Middle frontal gyrus (tissue), 1 donor: ENCODE measurements at regions not wholly inside any gene's neighbourhood (a gene's known extent, or its start where the extent isn't known, plus 50 kb on each side); places are given as distances from the start of the nearest gene placed in this dataset.

Experiments
- DNase-seq: peaks from one replicate; pipeline ENCODE4 v3.0.0-alpha.2; 2015; ENCODE audit warnings: low spot score; ENCODE audit errors: extremely low spot score

- DNase-seq, result no peak
Measured at GRCh38 chrY:19167319-19168201, 394.0 kb upstream of the HSFY2 start.

- DNase-seq, result no peak
Measured at GRCh38 chrY:19148783-19149182, 375.2 kb upstream of the HSFY2 start.

- DNase-seq, result no peak
Measured at GRCh38 chrY:19146296-19146695, 372.8 kb upstream of the HSFY2 start.

- DNase-seq, result no peak
Measured at GRCh38 chrY:19142093-19142492, 368.6 kb upstream of the HSFY2 start.

GRCh38 chrY:19140285-19140920 lies 366.9 kb upstream of the HSFY2 start:
- no peak for DNase-seq

- DNase-seq, result no peak
Measured at GRCh38 chrY:19134426-19134825, 360.9 kb upstream of the HSFY2 start.

GRCh38 chrY:19130569-19131358 lies 357.2 kb upstream of the HSFY2 start:
- DNase-seq, result no peak

- DNase-seq, result no peak
Measured at GRCh38 chrY:19126889-19127288, 353.4 kb upstream of the HSFY2 start.

- DNase-seq, result no peak
Measured at GRCh38 chrY:19124609-19125008, 351.1 kb upstream of the HSFY2 start.

- no peak for DNase-seq
Measured at GRCh38 chrY:19122450-19122849, 348.9 kb upstream of the HSFY2 start.

- DNase-seq, result no peak
Measured at GRCh38 chrY:19098349-19098748, 324.8 kb upstream of the HSFY2 start.

- DNase-seq, result no peak
Measured at GRCh38 chrY:19095460-19095859, 321.9 kb upstream of the HSFY2 start.

- DNase-seq, result no peak
Measured at GRCh38 chrY:19083006-19083405, 309.5 kb upstream of the HSFY2 start.

- no peak for DNase-seq
Measured at GRCh38 chrY:19077698-19078113, 304.2 kb upstream of the HSFY2 start.

GRCh38 chrY:19076846-19077697 lies 303.5 kb upstream of the HSFY2 start:
- peak; percentile 28 for DNase-seq

GRCh38 chrY:19075471-19076253 lies 302.1 kb upstream of the HSFY2 start:
- no peak for DNase-seq

GRCh38 chrY:19067435-19067834 lies 293.9 kb upstream of the HSFY2 start:
- no peak for DNase-seq

- no peak for DNase-seq
Measured at GRCh38 chrY:19066447-19067190, 293.1 kb upstream of the HSFY2 start.

GRCh38 chrY:19065119-19065518 lies 291.6 kb upstream of the HSFY2 start:
- DNase-seq, result no peak

GRCh38 chrY:19059733-19060132 lies 286.2 kb upstream of the HSFY2 start:
- DNase-seq, result no peak
